HCT116 (cell line): ENCODE measurements at regions not wholly inside any gene's neighbourhood (a gene's known extent, or its start where the extent isn't known, plus 50 kb on each side); places are given as distances from the start of the nearest gene placed in this dataset.

ENCODE experiments used
- ATAC-seq: fragments of 200-7000 bp; cut with Tn5 transposase; 2 replicates; pipeline ENCODE4 v1.9.1; 2020; ENCODE audit warnings: mild to moderate bottlenecking, moderate library complexity
- BruUV-seq: library from RNA; stranded (reverse); fragments of 400-500 nt; replicated peaks from 2 replicates; lab custom pipeline; 2021; lab: Mats Ljungman, UMichigan
- CTCF ChIA-PET: fragments of 300-600 bp; sonication (Branson Sonifier 250); formaldehyde crosslinking; loops from one replicate; lab custom pipeline; 2021; ENCODE audit warnings: antibody characterized with exemption; lab: Charles Lee
- POLR2A ChIA-PET: fragments of 300-600, 350-600 bp; sonication (Branson Sonifier 250); formaldehyde crosslinking; loops from one replicate; lab custom pipeline; 2021; ENCODE audit warnings: antibody characterized with exemption; lab: Charles Lee
- RAD21 ChIA-PET, 2 experiments: fragments of 300-600 bp; sonication (Branson Sonifier 250); formaldehyde crosslinking; loops; one replicate each; lab custom pipeline; 2023; ENCODE audit warnings: low total read pairs in 2 of 2; ENCODE audit not compliant: uncharacterized antibody in 2 of 2, unreplicated experiment in 2 of 2, low non-redundant PET in 1 of 2; lab: Charles Lee
- DNase-seq: peaks from one replicate; pipeline ENCODE4 v3.0.0-alpha.2; 2010; ENCODE audit warnings: low read depth, low spot score
- H2AFZ ChIP-seq: fragments of 200-600 bp; shearing (Covaris generic), sonication (generic); 2 replicates; pipeline ENCODE4 v1.6.1; 2017; ENCODE audit warnings: low read depth, mixed run types, mixed read lengths, antibody characterized with exemption, low read length; ENCODE audit not compliant: poor library complexity, severe bottlenecking
- H3K27ac ChIP-seq: 2 replicates; pipeline ENCODE4 v1.5.1; 2012; ENCODE audit warnings: low read depth, low read length
- H3K27me3 ChIP-seq: fragments of 200-600 bp; sonication (generic); 2 replicates; pipeline ENCODE4 v1.6.1; 2016; ENCODE audit warnings: mixed run types, low read length, mixed read lengths; ENCODE audit not compliant: insufficient read depth
- H3K36me3 ChIP-seq, 2 experiments: fragments of 200-500 bp in 1 of 2; fragments of 200-600 bp in 1 of 2; sonication (Bioruptor generic) in 1 of 2; sonication (generic) in 1 of 2; 2 replicates each; pipeline versions ENCODE4 v1.5.1 to v1.6.1; 2014 to 2016; ENCODE audit warnings: low read length in 2 of 2, inconsistent platforms in 1 of 2, mixed read lengths in 1 of 2, mixed run types in 1 of 2; ENCODE audit not compliant: insufficient read depth in 2 of 2, control insufficient read depth in 1 of 2
- H3K4me1 ChIP-seq, 2 experiments: fragments of 200-600 bp in 1 of 2; sonication (generic) in 1 of 2; 2 replicates each; pipeline versions ENCODE4 v1.5.1 to v1.6.1; 2012 to 2017; ENCODE audit warnings: low read length in 2 of 2, inconsistent platforms in 1 of 2, mild to moderate bottlenecking in 1 of 2, mixed read lengths in 1 of 2, mixed run types in 1 of 2, moderate library complexity in 1 of 2; ENCODE audit not compliant: insufficient read depth in 2 of 2, control insufficient read depth in 1 of 2
- H3K4me2 ChIP-seq: fragments of 200-600 bp; sonication (generic); 2 replicates; pipeline ENCODE4 v1.6.1; 2017; ENCODE audit warnings: mixed run types, low read length, mixed read lengths
- H3K4me3 ChIP-seq, 2 experiments: fragments of 200-600 bp in 1 of 2; sonication (generic) in 1 of 2; replicated peaks in 1 of 2; 2 replicates each; pipeline ENCODE4 v1.5.1; 2011 to 2016; ENCODE audit warnings: low read length in 2 of 2, control low read depth in 1 of 2, low read depth in 1 of 2, mild to moderate bottlenecking in 1 of 2, mixed read lengths in 1 of 2, mixed run types in 1 of 2
- H3K79me2 ChIP-seq: fragments of 200-600 bp; sonication (generic); 2 replicates; pipeline ENCODE4 v1.6.1; 2017; ENCODE audit warnings: mild to moderate bottlenecking, mixed run types, low read length, moderate library complexity, mixed read lengths; ENCODE audit not compliant: insufficient read depth
- H3K9ac ChIP-seq: fragments of 200-600 bp; sonication (generic); 2 replicates; pipeline ENCODE4 v1.6.1; 2016; ENCODE audit warnings: low read length, mixed read lengths
- H3K9me2 ChIP-seq: fragments of 200-600 bp; sonication (generic), shearing (Covaris generic); 2 replicates; pipeline ENCODE4 v1.6.1; 2017; ENCODE audit warnings: mixed run types, mild to moderate bottlenecking, moderate library complexity; ENCODE audit not compliant: insufficient read depth
- H3K9me3 ChIP-seq, 2 experiments: fragments of 200-500 bp in 1 of 2; fragments of 200-600 bp in 1 of 2; sonication (Bioruptor generic) in 1 of 2; sonication (generic) in 1 of 2; 2 replicates each; pipeline ENCODE4 v1.6.1; 2014 to 2017; ENCODE audit warnings: low read length in 2 of 2, mixed read lengths in 2 of 2, inconsistent platforms in 1 of 2, low read depth in 1 of 2, mild to moderate bottlenecking in 1 of 2, mixed run types in 1 of 2, moderate library complexity in 1 of 2; ENCODE audit not compliant: control insufficient read depth in 1 of 2, insufficient read depth in 1 of 2
- H4K20me1 ChIP-seq: fragments of 200-600 bp; sonication (generic), shearing (Covaris generic); 2 replicates; pipeline ENCODE4 v1.6.1; 2017; ENCODE audit warnings: mixed run types, mild to moderate bottlenecking, moderate library complexity; ENCODE audit not compliant: insufficient read depth
- ELF1 ChIP-seq: IDR thresholded peaks from 2 replicates; pipeline ENCODE4 v1.6.1; 2012; ENCODE audit warnings: low read depth, borderline replicate concordance
- EZH2phosphoT487 ChIP-seq: fragments of 200-600 bp; IDR thresholded peaks from 2 replicates; pipeline ENCODE4 v1.6.1; 2018; ENCODE audit warnings: antibody characterized with exemption, borderline replicate concordance
- JUND ChIP-seq: IDR thresholded peaks from 2 replicates; pipeline ENCODE4 v1.6.1; 2012
- POLR2AphosphoS5 ChIP-seq: IDR thresholded peaks from 2 replicates; pipeline ENCODE4 v1.6.1; 2011; ENCODE audit warnings: mild to moderate bottlenecking, low read depth, low read length, moderate library complexity
- RAD21 ChIP-seq: IDR thresholded peaks from 2 replicates; pipeline ENCODE4 v1.6.1; 2012; ENCODE audit warnings: low read depth, mild to moderate bottlenecking
- REST ChIP-seq: IDR thresholded peaks from 2 replicates; pipeline ENCODE4 v1.6.1; 2012; ENCODE audit warnings: low read depth
- TCF7L2 ChIP-seq: IDR thresholded peaks from 2 replicates; pipeline ENCODE4 v1.7.0; 2011; ENCODE audit warnings: borderline replicate concordance, inconsistent platforms; ENCODE audit not compliant: insufficient read depth, insufficient read length; ENCODE audit errors: extremely low read depth
- intact Hi-C: fragments of 100-400 bp; cut with micrococcal nuclease; formaldehyde crosslinking; loops from 2 replicates; pipeline ENCODE4 v1.10.0; 2022

- TF ChIP-seq REST (no peak), ELF1 (no peak)
These were observed 73.7 kb downstream of the C16orf95 start (continued) for GRCh38 chr16:87243478-87243877.

- Histone ChIP-seq H3K9me3 (no peaks in the 10 kb centered on the region), H4K20me1 (no peaks in the 10 kb centered on the region), H3K4me3 (no peak overlapping the region), H3K4me1 (peaks cover 0 to 9% of the 10 kb centered on the region in 2 experiments; a peak in 2 of 4 replicates), H3K4me2 (no peak overlapping the region), H3K36me3 (no peaks in the 10 kb centered on the region), H3K79me2 (no peaks in the 10 kb centered on the region), H3K9me2 (no peaks in the 10 kb centered on the region), H2AFZ (no peak overlapping the region), H3K27me3 (no peaks in the 10 kb centered on the region), H3K9ac (no peak overlapping the region), H3K27ac (no peak overlapping the region)
- TF ChIP-seq POLR2AphosphoS5 (no peak), EZH2phosphoT487 (no peak), TCF7L2 (no peak), JUND (no peak), REST (no peak), RAD21 (no peak)
- no peak for DNase-seq
- CTCF ChIA-PET = no interaction called here
- POLR2A ChIA-PET = no interaction called here
- RAD21 ChIA-PET = no interaction called here
- no peak for ATAC-seq
- no TSS peak for BruUV-seq
- intact Hi-C loops = no loop called here
These were observed 72.5 kb downstream of the C16orf95 start for GRCh38 chr16:87244636-87245197.
